Panc1 (cell line): ENCODE measurements at regions not wholly inside any gene's neighbourhood (a gene's known extent, or its start where the extent isn't known, plus 50 kb on each side); places are given as distances from the start of the nearest gene placed in this dataset.

Experiments
- ATAC-seq: fragments of 200-7000 bp; cut with Tn5 transposase; 2 replicates; pipeline ENCODE4 v1.9.1; 2020; ENCODE audit warnings: mild to moderate bottlenecking, moderate library complexity
- BruUV-seq: library from RNA; stranded (reverse); fragments of 400-500 nt; replicated peaks from 2 replicates; lab custom pipeline; 2021; lab: Mats Ljungman, UMichigan
- CTCF ChIA-PET: fragments of 300-600 bp; sonication (Branson Sonifier 250); formaldehyde crosslinking; loops from one replicate; lab custom pipeline; 2022; ENCODE audit warnings: antibody characterized with exemption; lab: Charles Lee
- POLR2A ChIA-PET: fragments of 300-600 bp; sonication (Branson Sonifier 250); formaldehyde crosslinking; loops from one replicate; lab custom pipeline; 2022; ENCODE audit warnings: antibody characterized with exemption; lab: Charles Lee
- DNase-seq: peaks from one replicate; pipeline ENCODE4 v3.0.0-alpha.2; 2010; ENCODE audit warnings: low read depth, low spot score
- H3K27ac ChIP-seq: 2 replicates; pipeline ENCODE4 v1.5.1; 2011; ENCODE audit warnings: mild to moderate bottlenecking, low read length, inconsistent platforms
- H3K27me3 ChIP-seq: fragments of 200-500 bp; sonication (Bioruptor generic); 2 replicates; pipeline ENCODE4 v1.6.0; 2014; ENCODE audit warnings: low read length, inconsistent platforms; ENCODE audit not compliant: control insufficient read depth, insufficient read depth
- H3K36me3 ChIP-seq: fragments of 200-500 bp; sonication (Bioruptor generic); 2 replicates; pipeline ENCODE4 v1.5.1; 2014; ENCODE audit warnings: inconsistent platforms, mild to moderate bottlenecking, low read length, moderate library complexity; ENCODE audit not compliant: control insufficient read depth, insufficient read depth
- H3K4me1 ChIP-seq: 2 replicates; pipeline ENCODE4 v1.5.1; 2011; ENCODE audit warnings: inconsistent platforms, mild to moderate bottlenecking, low read length, moderate library complexity; ENCODE audit not compliant: control insufficient read depth, insufficient read depth
- H3K4me3 ChIP-seq, 2 experiments: 2 replicates each; pipeline ENCODE4 v1.5.1; 2011 to 2012; ENCODE audit warnings: low read depth in 2 of 2, low read length in 2 of 2, mild to moderate bottlenecking in 2 of 2, inconsistent platforms in 1 of 2, moderate library complexity in 1 of 2
- H3K9me3 ChIP-seq: fragments of 200-500 bp; sonication (Bioruptor generic); 2 replicates; pipeline ENCODE4 v1.5.1; 2014; ENCODE audit warnings: low read depth, mild to moderate bottlenecking, inconsistent platforms, low read length, moderate library complexity; ENCODE audit not compliant: control insufficient read depth, insufficient read depth
- CTCF ChIP-seq: fragments of 450-650 bp; IDR thresholded peaks from 2 replicates; pipeline ENCODE4 v1.5.1; 2017; ENCODE audit warnings: mild to moderate bottlenecking
- POLR2AphosphoS5 ChIP-seq: IDR thresholded peaks from 2 replicates; pipeline ENCODE4 v1.6.1; 2012; ENCODE audit warnings: mild to moderate bottlenecking, low read depth, low read length, moderate library complexity
- REST ChIP-seq, 2 experiments: IDR thresholded peaks; 2 replicates each; pipeline ENCODE4 v1.6.1; 2011 to 2012; ENCODE audit warnings: low read depth in 2 of 2, control low read depth in 1 of 2, low read length in 1 of 2, mild to moderate bottlenecking in 1 of 2, moderate library complexity in 1 of 2; ENCODE audit not compliant: insufficient read depth in 1 of 2
- SIN3A ChIP-seq: IDR thresholded peaks from 2 replicates; pipeline ENCODE4 v1.6.1; 2012; ENCODE audit warnings: low read depth, mild to moderate bottlenecking, low read length, moderate library complexity, borderline replicate concordance; ENCODE audit not compliant: insufficient read depth
- TCF7L2 ChIP-seq: IDR thresholded peaks from 2 replicates; pipeline ENCODE4 v1.6.1; 2011; ENCODE audit warnings: mild to moderate bottlenecking, low read depth, low read length, inconsistent platforms
- in situ Hi-C: cut with HindIII; loops from 2 replicates; pipeline ENCODE4 v1.10.0; 2016; ENCODE audit warnings: low sequenced_read_pairs, low pct_unique_long_range_greater_than_20kb
- intact Hi-C: fragments of 100-400 bp; cut with micrococcal nuclease; formaldehyde crosslinking; loops from one replicate; pipeline ENCODE4 v1.10.0; 2022; ENCODE audit not compliant: unreplicated experiment

GRCh38 chr4:79621061-79621460 lies 213.0 kb upstream of the GK2 start:
- CTCF ChIA-PET = no interaction called here
- no peak overlapping the region for H3K4me3 ChIP-seq
- ATAC-seq = no peak
- TF ChIP-seq POLR2AphosphoS5 (no peak), REST (IDR thresholded peaks at IDR 0.05; ENCODE audit: insufficient read depth in 1 of 2, low read depth in 2 of 2, low read length in 1 of 2) (no peak), TCF7L2 (no peak), CTCF (no peak), SIN3A (no peak)
- H3K27me3 ChIP-seq = no peaks in the 10 kb centered on the region
- DNase-seq = no peak
- H3K27ac ChIP-seq = no peak overlapping the region
- in situ Hi-C loops (no loop called here), intact Hi-C loops (no loop called here)
- no peaks in the 10 kb centered on the region for H3K36me3 ChIP-seq
- no peaks in the 10 kb centered on the region for H3K9me3 ChIP-seq
- no peaks in the 10 kb centered on the region for H3K4me1 ChIP-seq
- POLR2A ChIA-PET = no interaction called here
- no TSS peak for BruUV-seq

GRCh38 chr4:79620617-79621016 lies 212.6 kb upstream of the GK2 start:
- Histone ChIP-seq H3K4me1 (no peaks in the 10 kb centered on the region), H3K9me3 (no peaks in the 10 kb centered on the region), H3K36me3 (no peaks in the 10 kb centered on the region), H3K27me3 (no peaks in the 10 kb centered on the region), H3K4me3 (no peak overlapping the region), H3K27ac (no peak overlapping the region)
- TF ChIP-seq TCF7L2 = no peak
- no peak for TF ChIP-seq SIN3A
- TF ChIP-seq POLR2AphosphoS5 = no peak
- TF ChIP-seq REST (IDR thresholded peaks at IDR 0.05; ENCODE audit: insufficient read depth in 1 of 2, low read depth in 2 of 2, low read length in 1 of 2) = no peak
- TF ChIP-seq CTCF = no peak
- ChIA-PET POLR2A (no interaction called here), CTCF (no interaction called here)
- no peak for DNase-seq
- in situ Hi-C loops = no loop called here
- intact Hi-C loops = no loop called here
- ATAC-seq = no peak
- no TSS peak for BruUV-seq
